NCI-H146 treated with DMSO at 0.1 percent for 48 hours (cell line): ENCODE measurements at regions not wholly inside any gene's neighbourhood (a gene's known extent, or its start where the extent isn't known, plus 50 kb on each side); places are given as distances from the start of the nearest gene placed in this dataset.
"Not testable (repeated sequence)": the region's sequence is repeated elsewhere in the genome, so short reads cannot be mapped to it uniquely, and the experiment has no call there.

Experiments used
- DNase-seq: peaks from one replicate; lab custom pipeline; 2025; ENCODE audit not compliant: unreplicated experiment; lab: John Stamatoyannopoulos, UW

DNA sequence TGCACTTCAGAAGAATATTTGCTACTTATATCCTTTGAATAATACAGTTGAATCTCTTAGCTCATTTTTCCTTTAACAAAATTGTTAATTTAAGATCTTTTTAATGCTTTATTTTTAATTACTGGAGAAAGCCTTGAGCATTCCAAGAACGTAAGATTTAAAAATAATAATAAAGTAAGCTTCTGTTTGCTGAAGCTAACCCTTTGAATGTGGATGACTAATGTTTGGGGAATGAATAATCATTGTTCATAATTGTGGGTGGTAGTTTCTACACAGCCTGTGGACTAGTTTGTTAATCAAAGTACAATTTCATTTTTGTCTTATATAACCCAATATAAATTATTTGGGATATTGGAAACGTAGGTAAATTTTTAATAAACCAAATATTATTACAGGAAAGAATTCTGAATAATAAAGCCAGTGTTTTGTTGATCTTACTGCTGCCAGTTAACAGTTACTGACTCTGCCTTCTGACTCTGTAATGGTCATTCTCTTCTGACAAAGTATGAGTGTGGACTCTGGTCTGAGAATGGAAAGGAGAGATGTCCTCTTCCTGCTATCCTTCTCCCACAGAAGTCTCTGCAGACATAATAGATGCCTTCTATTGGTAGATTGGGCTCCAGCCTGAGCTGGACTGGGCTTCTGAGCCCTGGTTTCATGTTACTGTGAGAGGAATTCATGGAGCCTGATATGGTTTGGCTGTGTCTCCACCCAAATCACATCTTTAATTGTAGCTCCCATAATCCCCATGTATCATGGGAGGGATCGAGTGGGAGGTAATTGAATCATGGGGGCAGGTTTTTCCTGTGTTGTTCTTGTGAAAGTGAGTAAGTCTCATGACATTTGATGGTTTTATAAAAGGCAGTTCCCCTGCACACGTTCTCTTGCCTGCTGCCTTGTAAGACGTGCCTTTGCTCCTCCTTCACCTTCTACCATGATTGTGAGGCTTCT is 292.7 kb upstream of the SLC39A10 start:
- DNase-seq = no peak

- DNase-seq = no peak
Observed at GRCh38 chr2:195363496-195363895, 293.5 kb upstream of the SLC39A10 start.

- DNase-seq = no peak
Observed at GRCh38 chr2:195360242-195360641, 296.8 kb upstream of the SLC39A10 start.

DNA sequence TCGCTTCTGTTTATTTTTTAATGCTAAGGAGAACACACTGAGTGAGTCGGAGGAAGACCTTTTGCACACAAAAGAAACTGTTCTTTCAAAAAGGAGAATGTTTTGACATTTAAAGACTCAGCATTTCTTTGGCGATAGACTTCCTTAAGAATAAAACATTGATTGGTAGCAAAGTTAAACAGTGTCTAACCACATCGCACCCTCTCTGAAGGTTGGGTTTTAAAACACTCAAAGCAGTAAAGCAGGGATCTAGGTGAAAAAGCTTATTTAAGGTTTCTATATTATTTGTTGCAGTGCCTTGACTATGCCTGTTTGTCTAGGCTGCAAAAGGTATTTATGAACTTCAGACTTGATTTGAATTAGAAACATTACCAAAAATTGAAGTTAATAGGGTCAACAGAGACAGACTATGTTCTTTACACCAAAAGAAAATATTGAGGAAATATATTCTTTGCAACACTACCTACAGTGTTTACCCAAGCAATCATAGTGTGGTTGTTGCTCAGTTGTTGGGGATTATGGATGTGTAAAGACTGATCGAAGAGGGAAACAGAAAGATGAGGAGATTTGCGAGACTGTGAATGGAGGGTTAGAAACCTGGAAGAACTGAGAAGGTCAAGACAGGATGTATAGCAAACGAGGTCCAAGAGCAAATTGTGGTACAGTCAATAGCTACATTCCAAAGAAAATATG is 297.8 kb upstream of the SLC39A10 start:
- DNase-seq = no peak

GRCh38 chr2:195356920-195357440 is 300.0 kb upstream of the SLC39A10 start:
- DNase-seq = no peak

DNA sequence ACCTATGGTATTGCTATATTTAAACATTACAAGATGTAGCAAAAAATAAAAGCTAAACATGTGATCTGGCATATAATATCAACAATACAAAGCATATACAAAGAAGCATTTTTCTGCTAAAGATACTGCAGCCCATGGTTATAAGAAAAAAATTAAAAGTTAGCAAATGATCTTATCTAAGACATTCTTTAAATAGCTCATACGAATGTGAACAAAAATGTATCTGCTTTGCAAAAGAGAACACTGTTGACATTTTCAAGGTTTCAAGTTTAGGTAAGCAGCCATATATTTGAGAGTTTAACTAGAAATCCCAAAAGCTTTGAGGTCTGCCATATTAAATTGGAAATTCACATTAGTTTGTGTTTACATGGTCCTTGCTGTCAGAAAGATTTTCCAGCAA is 301.0 kb upstream of the SLC39A10 start:
- no peak for DNase-seq

DNA sequence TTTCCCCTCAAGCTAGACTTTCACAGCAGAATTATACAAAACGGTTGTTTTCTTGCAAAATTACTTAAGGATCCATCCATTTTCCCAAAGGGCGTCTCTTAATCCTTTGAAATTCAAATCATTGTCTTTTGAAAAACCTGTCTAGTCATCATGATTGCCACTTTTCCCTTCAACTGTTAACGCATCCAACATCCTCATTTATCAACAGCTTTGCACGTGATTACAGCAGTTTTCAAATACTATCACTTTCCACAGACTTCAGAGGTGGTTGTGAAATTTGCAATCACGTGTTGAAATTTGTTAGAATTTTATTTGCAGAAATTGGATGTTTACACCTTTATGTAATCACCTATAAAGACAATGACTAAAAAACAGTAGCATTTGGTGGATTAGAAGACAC is 304.4 kb upstream of the SLC39A10 start:
- no peak for DNase-seq

DNA sequence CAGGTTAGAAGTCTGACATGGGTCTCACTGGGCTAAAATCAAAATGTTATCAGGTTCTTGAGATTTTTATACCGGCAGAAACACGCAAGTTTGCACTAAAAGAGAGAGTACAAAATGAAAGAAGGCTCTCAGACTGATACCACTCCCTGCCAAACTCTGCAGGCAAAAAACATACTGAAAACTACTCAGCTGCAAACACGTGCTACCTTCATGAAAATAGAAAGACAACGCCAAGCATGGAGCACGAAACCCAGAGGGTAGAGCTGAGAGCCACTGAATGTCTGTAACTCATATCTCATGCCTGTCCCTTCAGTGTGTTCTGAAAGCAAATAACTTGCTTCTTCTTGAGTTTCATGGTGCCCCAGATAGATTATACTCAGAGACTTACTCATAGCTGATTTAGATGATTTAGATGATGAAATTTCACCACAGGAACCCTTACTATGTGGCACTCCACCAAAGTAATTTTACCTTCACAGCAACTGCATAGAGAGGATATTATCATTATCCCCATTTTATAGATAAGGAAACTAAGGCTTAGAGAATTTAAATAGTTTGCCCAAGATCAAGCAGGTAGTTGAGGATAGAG is 313.0 kb upstream of the SLC39A10 start:
- DNase-seq = no peak

DNA sequence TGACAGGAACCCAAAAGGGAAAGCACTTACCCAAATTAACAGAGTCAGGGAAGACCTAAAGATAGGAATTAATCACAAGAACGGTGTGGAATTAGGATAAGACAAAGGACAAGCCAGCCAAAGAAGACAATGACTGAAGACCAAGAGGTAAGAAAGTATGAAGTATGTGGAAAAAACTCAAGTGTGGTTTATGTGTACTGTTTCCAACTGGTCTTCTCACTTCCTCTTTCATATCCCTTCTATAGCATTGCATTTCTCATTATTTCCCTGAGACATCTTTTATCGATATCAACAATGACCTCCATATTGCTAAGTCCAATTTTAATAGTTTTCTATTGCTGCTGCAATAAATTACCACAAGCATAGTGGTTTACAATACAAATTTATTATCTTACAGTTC is 313.5 kb upstream of the SLC39A10 start:
- DNase-seq = no peak

DNA sequence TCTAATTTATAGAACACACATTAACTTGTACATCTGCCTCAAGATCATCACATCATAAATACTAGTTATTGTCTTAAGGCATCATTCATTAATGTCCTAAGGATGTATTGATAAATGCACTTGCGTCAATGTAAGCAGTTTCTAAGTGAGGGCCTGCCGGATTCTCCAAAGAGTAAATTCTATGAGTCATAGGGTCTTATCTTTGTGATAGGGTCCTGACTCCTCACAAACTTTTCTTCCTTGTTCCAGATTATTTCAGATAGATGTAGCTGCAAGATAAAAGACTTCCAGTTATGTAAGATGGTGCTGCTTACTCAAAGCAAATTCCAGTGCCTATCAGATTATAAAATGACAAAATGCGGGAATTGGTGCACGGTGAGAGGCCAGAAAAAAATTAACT is 315.0 kb upstream of the SLC39A10 start:
- DNase-seq = no peak

- no peak for DNase-seq
Observed at GRCh38 chr2:195338856-195339255, 318.2 kb upstream of the SLC39A10 start.

GRCh38 chr2:195337597-195337996 is 319.4 kb upstream of the SLC39A10 start:
- DNase-seq = no peak

DNA sequence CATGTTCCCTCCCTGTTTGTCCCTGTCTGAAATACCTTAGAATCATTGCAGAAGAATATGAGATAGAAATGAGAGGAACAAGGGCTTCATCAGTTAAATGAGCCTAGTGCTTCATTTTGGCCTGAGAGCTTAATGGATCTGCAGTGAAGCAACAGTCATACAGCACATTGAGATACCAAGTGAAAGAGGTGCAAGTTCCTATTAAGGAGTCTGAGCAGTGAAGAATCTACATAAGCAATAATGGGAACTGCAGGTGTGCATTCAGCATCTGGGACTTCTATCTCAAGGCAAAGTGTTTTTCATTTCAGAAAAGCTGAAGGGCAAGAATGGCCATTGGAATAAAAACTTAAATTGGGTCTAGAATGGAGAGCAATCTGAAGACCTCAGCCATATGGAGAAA is 323.2 kb upstream of the SLC39A10 start:
- no peak for DNase-seq

DNA sequence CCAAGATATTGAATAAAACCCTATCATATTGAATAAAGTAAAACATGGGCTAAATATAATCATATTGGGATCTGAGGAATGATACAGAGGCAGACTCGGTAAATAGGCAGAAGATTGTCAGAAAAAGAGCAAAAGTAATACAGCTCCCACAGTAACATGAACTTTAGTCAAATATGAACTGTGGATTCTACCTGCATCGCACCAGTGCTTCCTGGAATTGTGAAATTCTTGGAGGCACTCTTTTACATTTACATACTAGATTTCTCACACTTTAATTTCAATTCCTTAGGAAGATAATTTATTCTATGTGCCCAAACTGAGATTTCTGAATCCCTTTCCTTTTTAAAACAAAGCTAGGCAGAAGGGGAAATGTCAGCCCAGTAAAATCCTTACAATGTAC is 325.1 kb upstream of the SLC39A10 start:
- no peak for DNase-seq

DNA sequence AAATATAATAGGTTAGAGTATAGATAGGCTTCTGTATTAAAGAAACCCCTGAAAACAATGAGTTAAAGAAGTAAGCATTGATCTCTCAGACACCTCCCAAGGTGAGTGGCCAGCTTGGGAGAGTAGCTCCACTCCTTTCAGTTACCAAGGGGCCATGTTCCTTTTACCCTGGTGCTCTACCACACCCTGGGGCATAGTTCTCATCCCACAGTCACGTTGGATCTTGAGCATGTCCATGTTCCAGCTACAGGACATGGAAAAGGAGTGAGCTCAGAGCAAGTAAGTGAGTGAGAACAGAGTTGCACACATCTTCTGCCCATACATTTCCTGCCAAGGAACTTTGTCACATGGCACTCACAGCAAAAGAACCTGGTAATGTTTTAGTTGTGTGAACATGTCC is 325.9 kb upstream of the SLC39A10 start:
- DNase-seq = no peak

DNA sequence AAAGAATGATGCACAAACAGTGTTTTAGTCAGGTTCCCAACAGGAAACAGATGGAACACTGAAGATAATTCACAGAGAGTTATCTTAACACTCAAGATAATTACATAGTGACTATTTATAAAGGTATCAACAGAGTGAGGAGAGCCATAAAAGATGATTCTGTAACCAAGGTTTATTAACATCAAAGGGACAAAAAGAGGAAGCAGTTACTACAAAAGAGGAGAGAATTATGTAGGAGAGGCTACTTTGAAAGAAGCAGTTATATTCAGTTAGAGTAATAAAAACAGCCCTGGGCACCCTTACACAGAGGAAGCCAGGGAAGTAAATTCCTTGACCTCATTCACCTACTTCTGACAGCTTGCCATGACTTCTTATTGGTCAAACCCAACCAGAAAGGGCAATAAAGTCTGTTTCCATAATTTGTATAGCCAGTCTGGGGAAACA is 326.5 kb upstream of the SLC39A10 start:
- DNase-seq = peak; percentile 52

DNA sequence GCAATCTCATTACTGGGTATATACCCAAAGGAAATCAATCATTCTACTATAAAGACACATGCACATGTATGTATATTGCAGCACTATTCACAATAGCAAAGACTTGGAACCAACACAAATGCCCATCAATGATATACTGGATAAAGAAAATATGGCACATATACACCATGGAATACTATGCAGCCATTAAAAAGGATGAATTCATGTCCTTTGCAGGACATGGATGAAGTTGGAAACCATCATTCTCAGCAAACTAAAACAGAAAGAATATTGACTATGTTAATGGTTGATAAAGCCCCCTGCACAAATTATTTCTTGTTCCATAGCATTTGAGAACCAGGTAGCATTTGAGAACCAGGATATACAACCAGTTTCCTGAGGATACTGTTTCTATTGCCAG is 327.2 kb upstream of the SLC39A10 start:
- not testable (repeated sequence) for DNase-seq

- DNase-seq = no peak
Observed at GRCh38 chr2:195326537-195326936, 330.5 kb upstream of the SLC39A10 start.

- no peak for DNase-seq
Observed at GRCh38 chr2:195322324-195322723, 334.7 kb upstream of the SLC39A10 start.

- DNase-seq = no peak
Observed at GRCh38 chr2:195320413-195320973, 336.5 kb upstream of the SLC39A10 start.
